Esophagus muscularis mucosa (tissue), 4 donors: ENCODE measurements at regions not wholly inside any gene's neighbourhood (a gene's known extent, or its start where the extent isn't known, plus 50 kb on each side); places are given as distances from the start of the nearest gene placed in this dataset.

Source experiments
- CTCF ChIP-seq, 3 experiments: fragments of 200-600 bp in 2 of 3; fragments of 450-650 bp in 1 of 3; sonication (generic) in 2 of 3; IDR thresholded peaks; one replicate each; pipeline ENCODE4 v1.5.1; 2017 to 2019; ENCODE audit warnings: antibody characterized with exemption in 3 of 3, mild to moderate bottlenecking in 2 of 3, moderate library complexity in 1 of 3
- EP300 ChIP-seq: sonication (generic); formaldehyde crosslinking; IDR thresholded peaks from one replicate; pipeline ENCODE4 v1.6.1; 2017; ENCODE audit warnings: antibody characterized with exemption
- POLR2A ChIP-seq: fragments of 450-650 bp; IDR thresholded peaks from one replicate; pipeline ENCODE4 v1.6.1; 2017; ENCODE audit warnings: antibody characterized with exemption, moderate library complexity, mild to moderate bottlenecking, low read depth

- TF ChIP-seq EP300 (no peak), CTCF (IDR thresholded peaks at IDR 0.05) (no peak), POLR2A (no peak)
Observed at GRCh38 chr6:9468277-9468676, 946.6 kb downstream of the TFAP2A start.
